ENCODE measurements at regions not wholly inside any gene's neighbourhood (a gene's known extent, or its start where the extent isn't known, plus 50 kb on each side); places are given as distances from the start of the nearest gene placed in this dataset.
"Not testable (repeated sequence)": the region's sequence is repeated elsewhere in the genome, so short reads cannot be mapped to it uniquely, and the experiment has no call there.

GRCh38 chr10:58064714-58065528 lies 202.8 kb downstream of the IPMK start:
- H3K27ac Mint-ChIP-seq = no peak overlapping the region
- ChIA-PET CTCF (interaction anchor here (0.6 to 1.7 kb wide), 7 partner anchors 9 to 1207 kb away, joined by 3 to 4 read pairs (median 3); no protein-coding TSS in a partner anchor), POLR2A (no interaction called here)
- no peaks in the 10 kb centered on the region for H3K9me3 Mint-ChIP-seq
- no peak overlapping the region for H3K4me3 Mint-ChIP-seq
- peak; percentile 69 for TF ChIP-seq CTCF (IDR thresholded peaks at IDR 0.05)
- intact Hi-C loops (cut with micrococcal nuclease) = loop anchor here (10.0 kb wide), 1 partner anchor 730 kb away; no protein-coding TSS in a partner anchor
- H3K27me3 Mint-ChIP-seq = peaks cover 23% of the 10 kb centered on the region
- no peaks in the 10 kb centered on the region for H3K4me1 Mint-ChIP-seq (ENCODE audit: low read depth)
- ATAC-seq = no peak
- H3K36me3 Mint-ChIP-seq (ENCODE audit: low read depth) = no peaks in the 10 kb centered on the region
- peak; percentile 16 for DNase-seq

- POLR2A ChIA-PET = no interaction called here
- intact Hi-C loops (cut with micrococcal nuclease) = loop anchor here (10.0 kb wide), 1 partner anchor 729 kb away; no protein-coding TSS in a partner anchor
- Mint-ChIP-seq H3K36me3 (ENCODE audit: low read depth) (no peaks in the 10 kb centered on the region), H3K4me3 (no peak overlapping the region), H3K9me3 (no peaks in the 10 kb centered on the region), H3K27me3 (peaks cover 23% of the 10 kb centered on the region), H3K4me1 (ENCODE audit: low read depth) (no peaks in the 10 kb centered on the region), H3K27ac (no peak overlapping the region)
- CTCF ChIA-PET = interaction anchor here (1.1 to 1.7 kb wide), 2 partner anchors 408 to 717 kb away, joined by 3 to 4 read pairs; no protein-coding TSS in a partner anchor
- DNase-seq = no peak
- no peak for TF ChIP-seq CTCF (IDR thresholded peaks at IDR 0.05)
- ATAC-seq = no peak
Observed at GRCh38 chr10:58063861-58064480, 203.7 kb downstream of the IPMK start.

DNA sequence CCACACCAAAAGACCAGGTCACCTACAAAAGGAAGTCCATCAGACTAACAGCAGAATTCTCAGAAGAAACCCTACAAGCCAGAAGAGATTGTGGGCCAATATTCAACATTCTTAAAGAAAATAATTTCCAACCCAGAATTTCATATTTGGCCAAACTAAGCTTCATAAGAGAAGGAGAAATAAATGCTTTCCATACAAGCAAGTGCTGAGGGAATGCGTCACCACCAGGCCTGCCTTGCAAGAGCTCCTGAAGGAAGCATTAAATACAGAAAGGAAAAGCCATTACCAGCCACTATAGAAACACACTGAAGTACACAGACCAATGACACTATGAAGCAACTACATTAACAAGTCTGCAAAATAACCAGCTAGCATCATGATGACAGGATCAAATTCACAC lies 209.0 kb downstream of the IPMK start:
- ATAC-seq; H3K4me3 Mint-ChIP-seq; H3K9me3 Mint-ChIP-seq; H3K27ac Mint-ChIP-seq; H3K4me1 Mint-ChIP-seq (ENCODE audit: low read depth); CTCF ChIA-PET; POLR2A ChIA-PET; intact Hi-C loops (cut with micrococcal nuclease); DNase-seq; H3K36me3 Mint-ChIP-seq (ENCODE audit: low read depth): not testable (repeated sequence)
- H3K27me3 Mint-ChIP-seq = peaks cover 14% of the 10 kb centered on the region

- no peak overlapping the region for H3K27ac Mint-ChIP-seq
- intact Hi-C loops (cut with micrococcal nuclease) = no loop called here
- H3K4me1 Mint-ChIP-seq (ENCODE audit: low read depth) = no peaks in the 10 kb centered on the region
- DNase-seq (no peak), ATAC-seq (no peak)
- no peaks in the 10 kb centered on the region for H3K9me3 Mint-ChIP-seq
- CTCF ChIA-PET = no interaction called here
- H3K4me3 Mint-ChIP-seq = no peak overlapping the region
- H3K36me3 Mint-ChIP-seq (ENCODE audit: low read depth) = no peaks in the 10 kb centered on the region
- POLR2A ChIA-PET = no interaction called here
- TF ChIP-seq CTCF (IDR thresholded peaks at IDR 0.05) = no peak
- peaks cover 2% of the 10 kb centered on the region for H3K27me3 Mint-ChIP-seq
Observed at GRCh38 chr10:58054881-58055280, 212.8 kb downstream of the IPMK start.

DNA sequence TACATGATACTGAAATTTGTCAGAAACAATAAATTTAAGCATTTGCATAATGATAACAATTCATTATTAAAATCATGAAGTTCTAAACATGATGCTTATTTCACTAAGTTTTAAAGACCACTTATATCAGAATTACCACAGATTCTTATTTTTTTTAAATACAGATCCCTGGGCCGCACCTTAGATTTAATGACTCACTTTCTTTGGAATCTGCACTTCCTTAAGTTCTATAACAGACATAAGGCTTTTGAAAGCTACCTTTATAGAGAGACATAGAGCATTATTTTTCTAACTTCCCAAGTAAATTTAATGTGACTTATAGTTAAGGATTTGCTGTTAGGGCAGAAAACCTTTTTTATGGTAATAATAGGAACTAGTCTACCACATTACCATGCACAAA lies 214.9 kb downstream of the IPMK start:
- Mint-ChIP-seq H3K4me3 (no peak overlapping the region), H3K4me1 (ENCODE audit: low read depth) (no peaks in the 10 kb centered on the region), H3K27ac (no peak overlapping the region), H3K9me3 (no peaks in the 10 kb centered on the region), H3K36me3 (ENCODE audit: low read depth) (no peaks in the 10 kb centered on the region), H3K27me3 (no peaks in the 10 kb centered on the region)
- intact Hi-C loops (cut with micrococcal nuclease) = no loop called here
- no peak for DNase-seq
- TF ChIP-seq CTCF (IDR thresholded peaks at IDR 0.05) = no peak
- ChIA-PET POLR2A (no interaction called here), CTCF (no interaction called here)
- ATAC-seq = no peak

Data from activated CD8-positive, alpha-beta T cell treated with anti-CD3 and anti-CD28 coated beads for 36 hours (primary cell).